ENCODE measurements at regions not wholly inside any gene's neighbourhood (a gene's known extent, or its start where the extent isn't known, plus 50 kb on each side); places are given as distances from the start of the nearest gene placed in this dataset.

GRCh38 chr9:99411479-99412115 is 189.5 kb downstream of the SEC61B start:
- no peak for TF ChIP-seq CTCF (conservative IDR thresholded peaks at IDR 0.05; ENCODE audit: low read depth, low read length)
- DNase-seq (ENCODE audit: low read depth), result no peak
- H3K4me3 ChIP-seq (ENCODE audit: low read length), result no peak overlapping the region

GRCh38 chr9:99412606-99413005 is 190.5 kb downstream of the SEC61B start:
- H3K4me3 ChIP-seq (ENCODE audit: low read length), result no peak overlapping the region
- no peak for DNase-seq (ENCODE audit: low read depth)
- TF ChIP-seq CTCF (conservative IDR thresholded peaks at IDR 0.05; ENCODE audit: low read depth, low read length), result no peak

- no peak for DNase-seq (ENCODE audit: low read depth)
- no peak for TF ChIP-seq CTCF (conservative IDR thresholded peaks at IDR 0.05; ENCODE audit: low read depth, low read length)
- H3K4me3 ChIP-seq (ENCODE audit: low read length), result no peak overlapping the region
Observed at GRCh38 chr9:99414321-99414720, 192.2 kb downstream of the SEC61B start.

- no peak for DNase-seq (ENCODE audit: low read depth)
- no peak for TF ChIP-seq CTCF (conservative IDR thresholded peaks at IDR 0.05; ENCODE audit: low read depth, low read length)
- no peak overlapping the region for H3K4me3 ChIP-seq (ENCODE audit: low read length)
Observed at GRCh38 chr9:99415606-99416005, 193.5 kb downstream of the SEC61B start.

GRCh38 chr9:99416007-99416406 is 193.9 kb downstream of the SEC61B start:
- H3K4me3 ChIP-seq (ENCODE audit: low read length), result no peak overlapping the region
- TF ChIP-seq CTCF (conservative IDR thresholded peaks at IDR 0.05; ENCODE audit: low read depth, low read length), result no peak
- DNase-seq (ENCODE audit: low read depth), result no peak

GRCh38 chr9:99419070-99419469 is 197.0 kb downstream of the SEC61B start:
- H3K4me3 ChIP-seq (ENCODE audit: low read length), result no peak overlapping the region
- no peak for TF ChIP-seq CTCF (conservative IDR thresholded peaks at IDR 0.05; ENCODE audit: low read depth, low read length)
- no peak for DNase-seq (ENCODE audit: low read depth)

- no peak overlapping the region for H3K4me3 ChIP-seq (ENCODE audit: low read length)
- DNase-seq (ENCODE audit: low read depth), result no peak
- no peak for TF ChIP-seq CTCF (conservative IDR thresholded peaks at IDR 0.05; ENCODE audit: low read depth, low read length)
Observed at GRCh38 chr9:99421369-99421768, 199.3 kb downstream of the SEC61B start.
